ENCODE measurements at regions not wholly inside any gene's neighbourhood (a gene's known extent, or its start where the extent isn't known, plus 50 kb on each side); places are given as distances from the start of the nearest gene placed in this dataset.

DNA sequence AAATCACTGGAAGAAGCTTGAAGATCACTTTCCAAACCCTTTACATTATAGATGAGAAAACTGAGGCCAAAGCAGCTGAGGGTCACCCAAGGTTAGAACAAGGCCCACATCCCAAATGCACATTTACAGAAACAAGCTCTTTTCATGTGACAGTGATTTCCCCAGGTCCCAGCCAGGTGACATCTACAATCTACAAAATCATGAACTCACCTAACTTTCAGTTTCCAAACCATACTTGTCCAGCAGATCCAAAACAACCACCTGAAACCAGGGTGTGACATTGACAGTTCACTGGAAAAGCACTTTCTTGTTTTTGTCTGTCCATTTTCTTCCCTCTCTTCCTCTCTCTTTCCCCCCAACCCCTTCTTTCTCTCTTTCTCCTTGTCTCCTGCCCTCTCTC is 132.2 kb upstream of the PRICKLE2 start:
- Histone ChIP-seq H3K27ac (ENCODE audit: low read depth in 1 of 2, low read length in 2 of 2) (no peak overlapping the region), H3K27me3 (ENCODE audit: control insufficient read depth in 2 of 2, insufficient read depth in 2 of 2, low read length in 2 of 2) (no peaks in the 10 kb centered on the region), H3K79me2 (ENCODE audit: insufficient read depth, low read length) (no peaks in the 10 kb centered on the region), H3K36me3 (replicated peaks in 1 of 2; ENCODE audit: control insufficient read depth in 1 of 2, insufficient read depth in 2 of 2, low read length in 2 of 2) (no peaks in the 10 kb centered on the region), H3K4me3 (replicated peaks in 1 of 3; ENCODE audit: low read depth in 2 of 3, low read length in 3 of 3) (no peak overlapping the region), H3K9ac (ENCODE audit: insufficient read depth, low read length, poor library complexity, severe bottlenecking) (no peak overlapping the region), H2AFZ (ENCODE audit: insufficient read depth, low read depth, low read length, poor library complexity, severe bottlenecking) (no peak overlapping the region), H3K4me1 (ENCODE audit: control insufficient read depth in 1 of 2, insufficient read depth in 2 of 2, low read length in 2 of 2) (no peaks in the 10 kb centered on the region), H3K9me3 (replicated peaks in 1 of 2; ENCODE audit: control insufficient read depth in 1 of 2, insufficient read depth in 1 of 2, low read length in 2 of 2) (no peaks in the 10 kb centered on the region), H3K4me2 (replicated peaks; ENCODE audit: extremely low read depth, low read length, poor library complexity, severe bottlenecking) (no peak overlapping the region), H4K20me1 (ENCODE audit: insufficient read depth, low read length) (no peaks in the 10 kb centered on the region)
- peaks cover 9% of the 10 kb centered on the region for H3K4me1 Mint-ChIP-seq
- H3K9me3 Mint-ChIP-seq, result peaks cover 0 to 5% (median 0%) of the 10 kb centered on the region in 7 donors
- H3K27ac Mint-ChIP-seq, result no peak overlapping the region
- no peak overlapping the region for H3K4me3 Mint-ChIP-seq
- TF ChIP-seq, protein P1, sequence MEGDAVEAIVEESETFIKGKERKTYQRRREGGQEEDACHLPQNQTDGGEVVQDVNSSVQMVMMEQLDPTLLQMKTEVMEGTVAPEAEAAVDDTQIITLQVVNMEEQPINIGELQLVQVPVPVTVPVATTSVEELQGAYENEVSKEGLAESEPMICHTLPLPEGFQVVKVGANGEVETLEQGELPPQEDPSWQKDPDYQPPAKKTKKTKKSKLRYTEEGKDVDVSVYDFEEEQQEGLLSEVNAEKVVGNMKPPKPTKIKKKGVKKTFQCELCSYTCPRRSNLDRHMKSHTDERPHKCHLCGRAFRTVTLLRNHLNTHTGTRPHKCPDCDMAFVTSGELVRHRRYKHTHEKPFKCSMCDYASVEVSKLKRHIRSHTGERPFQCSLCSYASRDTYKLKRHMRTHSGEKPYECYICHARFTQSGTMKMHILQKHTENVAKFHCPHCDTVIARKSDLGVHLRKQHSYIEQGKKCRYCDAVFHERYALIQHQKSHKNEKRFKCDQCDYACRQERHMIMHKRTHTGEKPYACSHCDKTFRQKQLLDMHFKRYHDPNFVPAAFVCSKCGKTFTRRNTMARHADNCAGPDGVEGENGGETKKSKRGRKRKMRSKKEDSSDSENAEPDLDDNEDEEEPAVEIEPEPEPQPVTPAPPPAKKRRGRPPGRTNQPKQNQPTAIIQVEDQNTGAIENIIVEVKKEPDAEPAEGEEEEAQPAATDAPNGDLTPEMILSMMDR (IDR thresholded peaks at IDR 0.05), result no peak
- no peaks in the 10 kb centered on the region for H3K36me3 Mint-ChIP-seq
- H3K27me3 Mint-ChIP-seq (ENCODE audit: low read depth in 3 of 3), result peaks cover 4 to 7% (median 5%) of the 10 kb centered on the region in 3 donors
- DNase-seq, result no peak
- intact Hi-C loops (cut with micrococcal nuclease), result no loop called here

DNA sequence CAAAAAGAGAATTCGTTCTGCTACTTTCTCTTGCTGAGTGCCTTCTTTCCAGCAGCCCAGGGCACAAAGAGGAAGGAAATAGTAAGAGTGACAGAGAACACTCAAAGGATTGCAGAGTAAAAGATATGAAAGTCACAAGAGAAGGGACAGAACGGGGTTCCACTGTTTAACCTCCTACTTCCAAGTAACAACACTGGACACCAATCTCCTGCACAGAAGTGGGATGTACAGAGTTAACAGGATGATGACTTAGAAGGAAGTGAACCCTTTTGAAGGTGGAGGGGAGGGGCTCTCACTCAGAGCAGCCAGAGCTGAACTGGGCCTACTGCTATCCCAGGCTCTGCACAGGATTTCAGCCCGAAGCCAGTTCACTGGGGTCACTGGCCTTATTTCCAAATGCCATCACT is 130.1 kb upstream of the PRICKLE2 start:
- Mint-ChIP-seq H3K4me3 (no peak overlapping the region), H3K4me1 (peaks cover 9% of the 10 kb centered on the region), H3K36me3 (no peaks in the 10 kb centered on the region), H3K9me3 (peaks cover 0 to 5% (median 0%) of the 10 kb centered on the region in 7 donors), H3K27ac (peak overlapping the region in 1 of 7 donors; percentile 0), H3K27me3 (ENCODE audit: low read depth in 3 of 3) (peaks cover 2 to 12% (median 6%) of the 10 kb centered on the region in 3 donors)
- Histone ChIP-seq H3K4me2 (replicated peaks; ENCODE audit: extremely low read depth, low read length, poor library complexity, severe bottlenecking) (peak overlapping the region; percentile 28), H3K4me3 (replicated peaks in 1 of 3; ENCODE audit: low read depth in 2 of 3, low read length in 3 of 3) (peak overlapping the region in 1 of 3 experiments; percentile 27), H4K20me1 (ENCODE audit: insufficient read depth, low read length) (no peaks in the 10 kb centered on the region), H3K9me3 (replicated peaks in 1 of 2; ENCODE audit: control insufficient read depth in 1 of 2, insufficient read depth in 1 of 2, low read length in 2 of 2) (no peaks in the 10 kb centered on the region), H3K79me2 (ENCODE audit: insufficient read depth, low read length) (no peaks in the 10 kb centered on the region), H3K27me3 (ENCODE audit: control insufficient read depth in 2 of 2, insufficient read depth in 2 of 2, low read length in 2 of 2) (no peaks in the 10 kb centered on the region), H3K27ac (ENCODE audit: low read depth in 1 of 2, low read length in 2 of 2) (no peak overlapping the region), H3K36me3 (replicated peaks in 1 of 2; ENCODE audit: control insufficient read depth in 1 of 2, insufficient read depth in 2 of 2, low read length in 2 of 2) (no peaks in the 10 kb centered on the region), H3K4me1 (ENCODE audit: control insufficient read depth in 1 of 2, insufficient read depth in 2 of 2, low read length in 2 of 2) (no peaks in the 10 kb centered on the region), H2AFZ (ENCODE audit: insufficient read depth, low read depth, low read length, poor library complexity, severe bottlenecking) (no peak overlapping the region), H3K9ac (ENCODE audit: insufficient read depth, low read length, poor library complexity, severe bottlenecking) (no peak overlapping the region)
- TF ChIP-seq, protein P1 (IDR thresholded peaks at IDR 0.05), result no peak
- 0% methylated on average over 1 of the region's 3 CpGs for WGBS (ENCODE audit: insufficient coverage)
- DNase-seq, result no peak
- intact Hi-C loops (cut with micrococcal nuclease), result no loop called here

Measured in CD14-positive monocyte (primary cell).